Stimulated activated CD4-positive, alpha-beta T cell treated with anti-CD3 and anti-CD28 coated beads, Interleukin-12 subunit alpha, Interleukin-12 subunit beta, amount 100 ng/mL, for 48 hours (primary cell): ENCODE measurements at regions not wholly inside any gene's neighbourhood (a gene's known extent, or its start where the extent isn't known, plus 50 kb on each side); places are given as distances from the start of the nearest gene placed in this dataset.
"Not testable (repeated sequence)": the region's sequence is repeated elsewhere in the genome, so short reads cannot be mapped to it uniquely, and the experiment has no call there.

Experiments
- DNase-seq, 3 donors: peaks; one replicate each; pipeline ENCODE4 v3.0.0-alpha.2; 2020; ENCODE audit warnings: low read depth in 2 of 3, low spot score in 1 of 3

- DNase-seq, result no peak
Measured at GRCh38 chr20:11469795-11470435, 447.8 kb upstream of the BTBD3 start.

- DNase-seq, result no peak
Measured at GRCh38 chr20:11473983-11474382, 443.7 kb upstream of the BTBD3 start.

- no peak for DNase-seq
Measured at GRCh38 chr20:11483697-11484096, 434.0 kb upstream of the BTBD3 start.

- DNase-seq, result no peak
Measured at GRCh38 chr20:11484479-11484878, 433.2 kb upstream of the BTBD3 start.

- no peak for DNase-seq
Measured at GRCh38 chr20:11492386-11492785, 425.3 kb upstream of the BTBD3 start.

GRCh38 chr20:11492846-11493245 is 424.8 kb upstream of the BTBD3 start:
- no peak for DNase-seq

GRCh38 chr20:11496380-11496779 is 421.3 kb upstream of the BTBD3 start:
- DNase-seq, result no peak

- no peak for DNase-seq
Measured at GRCh38 chr20:11497545-11497944, 420.1 kb upstream of the BTBD3 start.

GRCh38 chr20:11499101-11499634 is 418.5 kb upstream of the BTBD3 start:
- DNase-seq, result no peak

- DNase-seq, result no peak
Measured at GRCh38 chr20:11502061-11502460, 415.6 kb upstream of the BTBD3 start.

- DNase-seq, result no peak
Measured at GRCh38 chr20:11502671-11503070, 415.0 kb upstream of the BTBD3 start.

GRCh38 chr20:11509776-11510175 is 407.9 kb upstream of the BTBD3 start:
- DNase-seq, result no peak

GRCh38 chr20:11511821-11512220 is 405.9 kb upstream of the BTBD3 start:
- no peak for DNase-seq

GRCh38 chr20:11513241-11513745 is 404.4 kb upstream of the BTBD3 start:
- DNase-seq, result not testable (repeated sequence)

GRCh38 chr20:11516448-11516847 is 401.2 kb upstream of the BTBD3 start:
- DNase-seq, result no peak

- DNase-seq, result no peak
Measured at GRCh38 chr20:11520596-11520995, 397.1 kb upstream of the BTBD3 start.

GRCh38 chr20:11521476-11522365 is 396.0 kb upstream of the BTBD3 start:
- DNase-seq, result no peak

GRCh38 chr20:11522366-11522741 is 395.3 kb upstream of the BTBD3 start:
- no peak for DNase-seq

GRCh38 chr20:11529047-11529446 is 388.6 kb upstream of the BTBD3 start:
- no peak for DNase-seq

GRCh38 chr20:11537032-11537431 is 380.7 kb upstream of the BTBD3 start:
- no peak for DNase-seq

GRCh38 chr20:11539450-11539849 is 378.2 kb upstream of the BTBD3 start:
- no peak for DNase-seq

GRCh38 chr20:11540558-11540957 is 377.1 kb upstream of the BTBD3 start:
- DNase-seq, result no peak
